ENCODE measurements at regions not wholly inside any gene's neighbourhood (a gene's known extent, or its start where the extent isn't known, plus 50 kb on each side); places are given as distances from the start of the nearest gene placed in this dataset.

GRCh38 chrX:8323356-8323755 lies 141.3 kb upstream of the VCX3B start:
- DNase-seq, result no peak

GRCh38 chrX:8341814-8342590 lies 122.6 kb upstream of the VCX3B start:
- no peak for DNase-seq

DNA sequence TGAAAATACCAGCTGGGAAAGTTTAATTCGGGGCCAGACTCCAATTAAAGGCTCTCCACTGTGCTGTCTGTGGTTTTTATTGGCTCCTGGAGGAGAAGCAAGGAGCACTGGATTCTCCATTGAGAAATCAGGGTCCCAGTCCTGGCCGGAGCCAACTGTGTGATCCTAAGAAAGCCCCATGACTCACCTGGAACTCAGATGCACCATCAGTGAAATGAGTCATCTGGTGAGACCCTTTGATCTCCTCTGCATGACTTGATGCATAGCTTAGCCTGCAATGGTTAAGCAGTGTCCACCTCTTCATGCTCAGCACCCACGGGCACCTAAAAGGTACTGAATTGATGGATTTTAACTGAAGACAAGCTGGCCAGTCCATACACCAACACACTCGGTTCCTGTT lies 119.2 kb upstream of the VCX3B start:
- DNase-seq, result peak; percentile 1

GRCh38 chrX:8346060-8346459 lies 118.6 kb upstream of the VCX3B start:
- no peak for DNase-seq

DNA sequence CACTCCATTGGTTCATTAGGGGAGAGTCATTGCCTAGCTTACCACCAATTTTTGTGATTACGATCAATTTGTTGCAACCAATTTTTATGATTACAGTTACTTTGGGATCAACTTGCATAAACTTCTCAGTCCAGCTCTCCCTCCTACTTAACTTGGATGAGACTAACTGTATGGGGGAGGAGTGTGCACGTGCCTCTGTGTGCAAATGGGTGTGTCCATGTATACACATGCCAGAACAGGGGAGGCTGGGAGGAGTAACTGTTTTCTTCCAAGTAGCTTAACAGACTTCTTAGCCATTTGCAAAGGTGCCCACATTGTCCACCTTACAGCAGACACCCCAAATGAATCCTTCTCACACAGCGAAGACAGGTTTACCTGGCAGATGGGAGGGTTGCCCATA lies 117.7 kb upstream of the VCX3B start:
- DNase-seq, result no peak

- DNase-seq, result no peak
Measured at GRCh38 chrX:8349816-8350544, 114.7 kb upstream of the VCX3B start.

DNA sequence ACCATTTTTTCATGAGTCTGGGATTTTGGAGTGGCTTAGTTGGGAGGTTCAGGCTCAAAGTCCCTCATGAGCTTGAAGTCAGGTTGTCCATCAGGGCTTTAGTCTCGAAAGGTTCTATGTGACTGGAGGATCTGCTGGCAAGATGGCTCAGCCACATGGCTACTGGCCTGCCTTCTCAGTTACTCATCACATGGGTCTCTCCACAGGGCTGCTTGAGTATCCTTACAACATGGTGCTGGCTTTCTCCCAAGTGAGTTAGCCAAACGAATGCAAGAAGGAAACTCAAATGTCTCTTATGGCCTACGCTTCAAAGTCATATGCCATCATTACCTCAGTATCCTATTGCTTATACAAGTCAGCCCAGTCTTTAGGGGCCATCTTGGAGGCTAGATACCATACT lies 106.3 kb upstream of the VCX3B start:
- no peak for DNase-seq

GRCh38 chrX:8364369-8365141 lies 100.1 kb upstream of the VCX3B start:
- DNase-seq, result no peak

- no peak for DNase-seq
Measured at GRCh38 chrX:8366481-8366880, 98.1 kb upstream of the VCX3B start.

GRCh38 chrX:8374041-8374825 lies 90.4 kb upstream of the VCX3B start:
- DNase-seq, result peak; percentile 9

DNA sequence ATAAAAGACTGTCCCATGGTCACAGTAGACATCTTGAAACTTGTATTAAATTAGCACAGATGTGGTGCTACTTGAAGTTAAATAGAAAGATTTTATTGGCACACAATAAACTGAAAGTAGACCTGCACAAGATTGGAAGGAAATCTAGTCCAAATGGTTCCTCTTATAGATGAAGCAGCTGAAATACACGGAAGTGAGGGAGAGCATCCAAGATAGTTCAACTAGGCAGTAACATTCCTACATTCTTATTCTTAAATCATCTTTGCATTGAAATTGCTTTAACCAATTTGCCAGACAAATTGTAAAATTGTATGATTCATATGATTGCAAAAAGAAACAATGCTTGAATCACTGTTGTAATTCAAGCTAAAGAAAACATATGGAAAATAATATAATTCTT lies 87.6 kb upstream of the VCX3B start:
- peak; percentile 1 for DNase-seq

DNA sequence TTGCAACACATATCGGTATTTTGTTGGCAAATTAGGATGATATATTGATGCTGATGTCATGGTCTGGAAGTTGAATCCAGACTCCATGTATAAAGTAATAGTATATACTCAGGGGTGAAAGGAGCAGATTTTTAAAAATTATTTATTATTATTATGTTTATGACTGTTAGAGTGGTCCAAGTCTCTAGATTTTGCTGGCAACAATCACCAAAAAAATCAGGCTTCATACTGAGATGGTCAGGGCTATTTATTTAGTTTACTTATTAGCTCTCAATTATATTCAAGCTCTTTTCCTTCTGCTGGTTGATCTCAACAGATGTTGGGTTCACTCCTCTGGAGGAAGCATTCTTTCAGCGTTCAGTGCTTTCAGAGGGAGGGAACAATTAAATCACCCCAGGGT lies 73.9 kb upstream of the VCX3B start:
- no peak for DNase-seq

- no peak for DNase-seq
Measured at GRCh38 chrX:8403988-8404387, 60.6 kb upstream of the VCX3B start.

DNA sequence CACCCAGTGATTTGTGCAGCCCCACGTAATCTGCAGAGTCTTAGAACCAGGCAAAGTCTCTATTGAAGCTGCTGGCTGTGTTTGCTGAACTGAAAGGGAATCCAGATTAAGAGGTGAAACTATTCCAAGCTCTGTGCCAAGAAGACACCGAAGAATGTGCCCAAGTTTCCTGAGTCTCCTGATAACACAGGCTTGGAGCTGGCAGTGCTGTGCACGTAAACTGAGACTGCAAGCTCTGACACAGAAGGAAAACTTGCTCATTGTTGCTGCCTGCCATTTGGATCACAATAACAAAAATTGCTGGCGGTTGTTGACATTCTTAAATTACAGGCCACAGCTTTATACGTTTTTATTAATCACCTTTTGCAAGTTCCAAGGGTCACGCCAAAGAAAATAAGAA lies 60.2 kb upstream of the VCX3B start:
- DNase-seq, result no peak

DNA sequence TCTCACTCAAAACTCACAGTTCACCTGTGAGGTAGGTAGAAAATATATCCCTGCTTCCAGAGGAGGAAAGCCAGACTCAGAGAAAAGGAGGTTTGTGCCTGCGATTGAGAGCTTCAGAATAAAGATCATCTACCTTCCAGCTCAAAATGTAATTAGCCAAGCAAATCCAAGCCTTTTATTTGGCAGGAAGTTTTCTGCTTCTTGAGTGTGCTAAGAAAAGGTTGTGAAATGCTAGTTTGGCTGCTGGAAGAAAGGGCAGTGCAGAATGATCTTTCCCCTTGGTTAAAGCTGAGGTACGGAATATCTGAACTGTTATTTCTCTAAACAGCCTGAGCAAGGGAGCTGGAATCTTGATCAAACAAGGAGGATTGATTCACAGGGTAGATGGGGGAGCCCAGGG lies 59.7 kb upstream of the VCX3B start:
- DNase-seq, result peak; percentile 0

DNA sequence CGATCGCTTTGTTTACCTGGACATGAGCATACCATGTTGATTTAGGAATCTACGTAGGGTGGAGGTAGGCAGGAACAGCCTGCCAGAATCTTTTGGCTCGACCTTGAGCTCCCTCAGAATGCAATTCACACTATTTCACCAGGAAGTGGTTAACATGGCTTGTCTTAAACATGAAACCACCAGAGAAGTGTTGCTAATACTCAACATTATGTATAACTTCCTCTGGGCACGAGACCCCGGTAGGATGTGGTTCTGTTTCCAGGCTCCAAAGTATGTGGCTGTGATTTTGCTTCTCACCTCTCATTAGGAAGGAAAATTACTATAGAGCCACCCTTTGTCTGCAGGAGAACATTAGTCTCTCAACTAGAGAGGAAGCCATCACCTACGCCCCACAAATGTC lies 59.0 kb upstream of the VCX3B start:
- no peak for DNase-seq

DNA sequence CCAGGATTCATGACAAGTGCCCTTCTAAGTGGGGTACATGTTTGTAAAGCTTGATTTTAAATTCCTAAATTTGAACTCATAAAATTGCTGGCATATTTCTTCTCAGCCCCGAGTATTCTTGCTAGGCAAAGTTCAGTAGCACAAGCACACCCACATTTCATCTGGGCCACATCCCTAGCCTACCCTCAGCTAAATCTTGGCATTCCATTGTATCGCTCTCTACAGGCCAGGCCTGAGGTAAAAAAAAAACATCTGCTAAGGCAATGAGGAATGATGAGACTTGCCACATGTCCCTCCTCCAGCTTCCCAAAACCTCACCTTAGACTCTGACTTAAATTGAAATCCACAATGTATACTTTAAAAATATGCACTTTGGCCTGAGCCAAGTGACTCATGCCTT lies 51.4 kb upstream of the VCX3B start:
- DNase-seq, result no peak
